Smooth muscle cell (in vitro differentiated cells): ENCODE measurements at regions not wholly inside any gene's neighbourhood (a gene's known extent, or its start where the extent isn't known, plus 50 kb on each side); places are given as distances from the start of the nearest gene placed in this dataset.

Source experiments
- DNase-seq: peaks from one replicate; lab custom pipeline; 2025; ENCODE audit not compliant: unreplicated experiment; lab: John Stamatoyannopoulos, UW
- H2AFZ ChIP-seq: fragments of 200-600 bp; sonication (generic); 2 replicates; pipeline ENCODE4 v1.6.0; 2016; ENCODE audit warnings: antibody characterized with exemption, low read depth, mild to moderate bottlenecking
- H3F3A ChIP-seq: fragments of 200-600 bp; sonication (generic); 2 replicates; pipeline ENCODE4 v1.6.0; 2017; ENCODE audit warnings: antibody characterized with exemption, low read depth
- H3K27ac ChIP-seq: fragments of 200-600 bp; sonication (generic); 2 replicates; pipeline ENCODE4 v1.5.1; 2016; ENCODE audit warnings: low read depth, mild to moderate bottlenecking
- H3K27me3 ChIP-seq: fragments of 200-600 bp; sonication (generic); 2 replicates; pipeline ENCODE4 v1.6.1; 2016; ENCODE audit warnings: low read depth, mild to moderate bottlenecking
- H3K36me3 ChIP-seq: fragments of 200-600 bp; sonication (generic); 2 replicates; pipeline ENCODE4 v1.5.1; 2016; ENCODE audit warnings: low read depth
- H3K4me1 ChIP-seq: fragments of 200-600 bp; sonication (generic); 2 replicates; pipeline ENCODE4 v1.5.1; 2016; ENCODE audit warnings: low read depth
- H3K4me2 ChIP-seq: fragments of 200-600 bp; sonication (generic); 2 replicates; pipeline ENCODE4 v1.6.0; 2016; ENCODE audit warnings: mild to moderate bottlenecking
- H3K4me3 ChIP-seq: fragments of 200-600 bp; sonication (generic); 2 replicates; pipeline ENCODE4 v1.5.1; 2016; ENCODE audit warnings: mild to moderate bottlenecking
- H3K79me2 ChIP-seq: fragments of 200-600 bp; sonication (generic); 2 replicates; pipeline ENCODE4 v1.6.0; 2016; ENCODE audit warnings: low read depth, mild to moderate bottlenecking
- H3K9ac ChIP-seq: fragments of 200-600 bp; sonication (generic); 2 replicates; pipeline ENCODE4 v1.6.0; 2016; ENCODE audit warnings: low read depth
- H3K9me3 ChIP-seq: fragments of 200-600 bp; sonication (generic); replicated peaks from 2 replicates; pipeline ENCODE4 v1.5.1; 2016; ENCODE audit warnings: low read depth
- H4K20me1 ChIP-seq: fragments of 200-600 bp; sonication (generic); 2 replicates; pipeline ENCODE4 v1.6.0; 2016; ENCODE audit warnings: low read depth
- WGBS: methylation state at CpG from one replicate; pipeline ENCODE4 v1.1.7; 2016; ENCODE audit warnings: low lambda C conversion rate; 5-methylcytosine and 5-hydroxymethylcytosine counted together
- TF ChIP-seq, protein P1 (sequence below): fragments of 200-600 bp; sonication (generic); IDR thresholded peaks from 2 replicates; pipeline ENCODE4 v1.5.1; 2017; ENCODE audit warnings: borderline replicate concordance, mild to moderate bottlenecking, antibody characterized with exemption; ENCODE audit not compliant: insufficient read depth, poor library complexity, severe bottlenecking

DNA sequence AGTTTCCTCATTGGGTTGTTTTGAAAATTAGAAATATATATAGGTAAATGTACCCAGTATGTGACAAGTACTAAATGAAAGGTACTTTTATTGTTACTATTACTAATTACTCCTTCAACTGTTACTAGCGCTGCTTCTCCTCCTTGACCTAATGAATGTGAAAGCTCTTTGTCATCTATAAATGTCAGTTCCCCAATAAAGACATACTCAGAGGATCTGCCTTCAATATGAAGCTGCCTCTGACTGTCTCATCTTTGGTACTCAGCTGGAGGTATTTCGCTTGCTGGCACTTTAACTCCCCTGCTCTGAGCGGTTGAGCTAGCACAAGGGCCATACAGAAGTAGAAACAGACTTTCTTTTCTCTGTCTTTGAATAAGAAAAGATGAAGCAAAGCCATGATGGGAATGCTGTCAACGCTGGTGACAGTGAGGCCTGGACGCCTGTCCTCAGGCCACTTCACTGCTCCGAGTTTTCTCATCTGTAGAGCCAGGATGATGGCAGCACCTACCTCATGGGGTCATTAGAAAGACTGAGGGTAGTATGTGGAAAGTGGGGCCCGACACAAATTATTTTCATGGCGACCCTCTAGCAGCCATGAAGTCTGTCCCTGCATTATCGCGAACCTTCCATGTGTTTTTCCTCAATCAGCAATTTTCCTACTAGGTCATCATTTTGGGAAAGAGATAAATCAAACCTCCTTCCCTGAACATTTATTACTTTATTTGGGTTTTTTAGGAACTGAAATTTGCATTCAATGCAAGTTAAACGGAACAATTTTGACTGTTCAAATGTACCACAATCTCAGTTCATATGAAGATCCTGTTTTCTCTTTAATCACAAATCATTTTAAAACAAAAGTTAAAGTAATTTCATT is 55.9 kb upstream of the SNX9 start:
- Histone ChIP-seq H3K4me3 (no peak overlapping the region), H3K27ac (no peak overlapping the region), H3K27me3 (no peaks in the 10 kb centered on the region), H3K36me3 (no peaks in the 10 kb centered on the region), H3K9me3 (no peaks in the 10 kb centered on the region), H2AFZ (no peak overlapping the region), H3K9ac (no peak overlapping the region), H4K20me1 (no peaks in the 10 kb centered on the region), H3K4me2 (no peak overlapping the region), H3F3A (peaks cover 14% of the 10 kb centered on the region), H3K79me2 (no peaks in the 10 kb centered on the region), H3K4me1 (peaks cover 5% of the 10 kb centered on the region)
- DNase-seq: no peak
- TF ChIP-seq, protein P1, sequence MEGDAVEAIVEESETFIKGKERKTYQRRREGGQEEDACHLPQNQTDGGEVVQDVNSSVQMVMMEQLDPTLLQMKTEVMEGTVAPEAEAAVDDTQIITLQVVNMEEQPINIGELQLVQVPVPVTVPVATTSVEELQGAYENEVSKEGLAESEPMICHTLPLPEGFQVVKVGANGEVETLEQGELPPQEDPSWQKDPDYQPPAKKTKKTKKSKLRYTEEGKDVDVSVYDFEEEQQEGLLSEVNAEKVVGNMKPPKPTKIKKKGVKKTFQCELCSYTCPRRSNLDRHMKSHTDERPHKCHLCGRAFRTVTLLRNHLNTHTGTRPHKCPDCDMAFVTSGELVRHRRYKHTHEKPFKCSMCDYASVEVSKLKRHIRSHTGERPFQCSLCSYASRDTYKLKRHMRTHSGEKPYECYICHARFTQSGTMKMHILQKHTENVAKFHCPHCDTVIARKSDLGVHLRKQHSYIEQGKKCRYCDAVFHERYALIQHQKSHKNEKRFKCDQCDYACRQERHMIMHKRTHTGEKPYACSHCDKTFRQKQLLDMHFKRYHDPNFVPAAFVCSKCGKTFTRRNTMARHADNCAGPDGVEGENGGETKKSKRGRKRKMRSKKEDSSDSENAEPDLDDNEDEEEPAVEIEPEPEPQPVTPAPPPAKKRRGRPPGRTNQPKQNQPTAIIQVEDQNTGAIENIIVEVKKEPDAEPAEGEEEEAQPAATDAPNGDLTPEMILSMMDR: no peak
- 97% methylated on average over 11 of the region's 11 CpGs for WGBS

GRCh38 chr6:157767775-157768156 is 55.3 kb upstream of the SNX9 start:
- Histone ChIP-seq H3K4me1 (peaks cover 5% of the 10 kb centered on the region), H3K9ac (no peak overlapping the region)

GRCh38 chr6:157768304-157768703 is 54.7 kb upstream of the SNX9 start:
- Histone ChIP-seq H4K20me1 (no peaks in the 10 kb centered on the region), H3K79me2 (no peaks in the 10 kb centered on the region), H3K4me3 (no peak overlapping the region), H3K36me3 (no peaks in the 10 kb centered on the region), H3K4me1 (peaks cover 5% of the 10 kb centered on the region), H3K9me3 (no peaks in the 10 kb centered on the region), H3F3A (peaks cover 9% of the 10 kb centered on the region), H3K27ac (no peak overlapping the region), H3K27me3 (no peaks in the 10 kb centered on the region), H3K4me2 (no peak overlapping the region), H2AFZ (no peak overlapping the region), H3K9ac (no peak overlapping the region)
- WGBS: 78% methylated on average over 6 of the region's 6 CpGs
- TF ChIP-seq, protein P1: no peak
- no peak for DNase-seq

More at GRCh38 chr6:157767775-157768156, 55.3 kb upstream of the SNX9 start:
- Histone ChIP-seq H3K4me3 (no peak overlapping the region), H3K36me3 (no peaks in the 10 kb centered on the region), H3K4me2 (no peak overlapping the region), H3K9me3 (no peaks in the 10 kb centered on the region), H3K79me2 (no peaks in the 10 kb centered on the region), H2AFZ (no peak overlapping the region), H3K27ac (no peak overlapping the region), H3K27me3 (no peaks in the 10 kb centered on the region), H3F3A (peaks cover 14% of the 10 kb centered on the region), H4K20me1 (no peaks in the 10 kb centered on the region)
- 98% methylated on average over 3 of the region's 3 CpGs for WGBS
- DNase-seq: no peak
- TF ChIP-seq, protein P1: no peak
